GM13976 (cell line): ENCODE measurements at regions not wholly inside any gene's neighbourhood (a gene's known extent, or its start where the extent isn't known, plus 50 kb on each side); places are given as distances from the start of the nearest gene placed in this dataset.

ENCODE experiments used
- DNase-seq: peaks from one replicate; pipeline ENCODE4 v3.0.0; 2012; ENCODE audit warnings: low spot score
- in situ Hi-C: fragments of 300-500 bp; cut with MboI; formaldehyde crosslinking; loops from one replicate; pipeline ENCODE4 v1.12.0; 2022; ENCODE audit warnings: low sequenced_read_pairs, mixed read lengths, inconsistent platforms; ENCODE audit not compliant: unreplicated experiment
- TF ChIP-seq, protein P1 (sequence below): IDR thresholded peaks from 2 replicates; pipeline ENCODE4 v1.5.1; 2012; ENCODE audit warnings: borderline replicate concordance, mild to moderate bottlenecking; ENCODE audit not compliant: insufficient read depth; ENCODE audit errors: extremely low read depth, missing control alignments, control extremely low read depth

DNA sequence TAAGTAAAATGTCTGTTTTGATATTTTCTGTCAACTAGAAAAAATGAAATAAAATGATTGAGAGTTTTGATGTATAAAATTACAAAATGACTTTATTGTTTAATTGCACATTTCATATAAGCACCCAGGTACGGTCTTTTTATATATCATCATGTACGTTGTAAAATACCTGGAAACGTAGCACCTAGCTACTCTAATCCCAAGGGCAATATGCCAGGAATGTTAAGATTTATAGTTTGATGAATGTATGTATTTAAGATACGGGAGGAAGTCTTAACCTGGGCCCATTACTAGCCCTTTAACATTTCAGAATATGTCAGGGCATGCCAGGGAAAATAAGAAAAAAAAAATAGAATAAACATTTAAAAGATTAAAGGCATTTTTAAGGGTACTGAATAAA, 490.9 kb upstream of the NRSN1 start:
- TF ChIP-seq, protein P1, sequence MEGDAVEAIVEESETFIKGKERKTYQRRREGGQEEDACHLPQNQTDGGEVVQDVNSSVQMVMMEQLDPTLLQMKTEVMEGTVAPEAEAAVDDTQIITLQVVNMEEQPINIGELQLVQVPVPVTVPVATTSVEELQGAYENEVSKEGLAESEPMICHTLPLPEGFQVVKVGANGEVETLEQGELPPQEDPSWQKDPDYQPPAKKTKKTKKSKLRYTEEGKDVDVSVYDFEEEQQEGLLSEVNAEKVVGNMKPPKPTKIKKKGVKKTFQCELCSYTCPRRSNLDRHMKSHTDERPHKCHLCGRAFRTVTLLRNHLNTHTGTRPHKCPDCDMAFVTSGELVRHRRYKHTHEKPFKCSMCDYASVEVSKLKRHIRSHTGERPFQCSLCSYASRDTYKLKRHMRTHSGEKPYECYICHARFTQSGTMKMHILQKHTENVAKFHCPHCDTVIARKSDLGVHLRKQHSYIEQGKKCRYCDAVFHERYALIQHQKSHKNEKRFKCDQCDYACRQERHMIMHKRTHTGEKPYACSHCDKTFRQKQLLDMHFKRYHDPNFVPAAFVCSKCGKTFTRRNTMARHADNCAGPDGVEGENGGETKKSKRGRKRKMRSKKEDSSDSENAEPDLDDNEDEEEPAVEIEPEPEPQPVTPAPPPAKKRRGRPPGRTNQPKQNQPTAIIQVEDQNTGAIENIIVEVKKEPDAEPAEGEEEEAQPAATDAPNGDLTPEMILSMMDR, result no peak
- no peak for DNase-seq
- in situ Hi-C loops, result no loop called here

DNA sequence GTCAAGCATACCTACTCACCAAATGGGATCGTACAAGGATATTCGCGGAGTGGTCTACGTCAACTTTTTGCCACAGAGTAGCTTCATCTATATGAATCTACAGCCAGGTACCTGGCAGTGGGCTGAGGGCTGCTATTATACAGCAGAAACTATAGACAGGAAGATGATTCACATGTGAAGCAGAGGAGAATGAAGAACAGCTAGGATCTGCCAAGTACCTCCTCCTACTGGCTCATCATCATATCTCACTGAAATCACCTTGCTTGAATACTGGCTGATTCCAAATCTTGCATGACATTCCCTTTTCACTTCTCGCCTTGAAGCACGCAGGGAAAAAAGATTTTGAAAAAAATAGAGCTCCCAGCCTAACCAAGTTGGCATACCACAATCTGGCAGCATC, 488.7 kb upstream of the NRSN1 start:
- in situ Hi-C loops, result no loop called here
- no peak for DNase-seq
- TF ChIP-seq, protein P1, result no peak

DNA sequence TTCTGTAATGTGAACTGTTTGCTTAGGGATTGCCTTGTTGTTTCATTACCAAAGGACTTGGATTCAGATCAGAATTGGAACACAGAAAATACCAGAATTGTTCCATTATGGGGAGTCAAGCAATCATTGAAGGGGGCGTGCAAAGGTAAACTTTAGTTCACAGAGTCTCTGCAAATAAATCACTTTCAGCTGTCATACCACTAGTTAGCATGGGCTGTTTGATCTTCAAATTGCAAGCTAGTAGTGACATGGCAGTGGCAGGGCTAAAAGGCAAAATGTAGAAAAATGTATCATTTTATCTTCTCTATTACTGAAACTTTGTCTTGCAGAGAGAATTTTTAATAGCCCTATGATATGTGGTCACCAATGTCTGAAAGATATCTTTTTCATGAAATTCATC, 483.2 kb upstream of the NRSN1 start:
- in situ Hi-C loops, result no loop called here
- no peak for DNase-seq
- TF ChIP-seq, protein P1, result no peak

DNA sequence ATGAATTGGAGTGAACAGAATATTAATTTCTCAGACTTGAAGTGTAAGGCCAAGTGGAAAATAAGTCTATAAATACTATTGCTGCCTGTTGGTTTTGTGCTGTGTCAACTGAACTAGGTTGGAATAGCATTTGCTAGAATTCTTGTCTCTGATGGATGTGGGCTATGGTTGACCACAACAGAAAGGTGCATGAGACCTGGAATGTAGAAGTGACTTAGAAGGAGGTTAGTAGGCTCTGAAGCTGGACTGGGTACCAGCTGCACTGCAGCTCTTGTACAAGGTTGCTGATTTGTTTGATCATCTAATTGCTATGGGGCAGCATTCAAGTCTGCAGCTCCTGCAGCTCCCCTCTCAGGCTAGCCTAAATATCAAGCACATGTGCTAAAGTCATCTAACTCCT, 479.0 kb upstream of the NRSN1 start:
- in situ Hi-C loops, result no loop called here
- TF ChIP-seq, protein P1, result no peak
- DNase-seq, result no peak

DNA sequence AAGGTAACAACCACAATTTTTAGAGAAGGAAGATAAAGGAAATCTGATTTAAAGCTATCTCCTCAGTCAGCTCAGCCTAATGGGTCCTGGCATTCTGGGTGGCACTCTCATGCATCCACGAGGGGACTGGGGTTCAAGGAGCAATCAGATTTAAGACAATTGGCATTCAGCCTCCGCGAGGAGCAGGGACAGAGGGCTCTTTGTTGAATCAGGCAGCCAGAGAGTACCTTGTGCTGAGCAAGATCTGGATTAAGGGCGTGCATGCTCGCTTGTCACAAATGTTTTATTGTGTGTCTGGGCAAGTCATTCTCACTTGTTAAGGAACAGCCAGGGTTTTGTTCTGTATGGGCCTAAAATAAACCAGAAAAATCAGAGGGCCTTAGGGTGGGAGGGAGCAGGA, 475.3 kb upstream of the NRSN1 start:
- in situ Hi-C loops, result no loop called here
- no peak for DNase-seq
- TF ChIP-seq, protein P1, result no peak

DNA sequence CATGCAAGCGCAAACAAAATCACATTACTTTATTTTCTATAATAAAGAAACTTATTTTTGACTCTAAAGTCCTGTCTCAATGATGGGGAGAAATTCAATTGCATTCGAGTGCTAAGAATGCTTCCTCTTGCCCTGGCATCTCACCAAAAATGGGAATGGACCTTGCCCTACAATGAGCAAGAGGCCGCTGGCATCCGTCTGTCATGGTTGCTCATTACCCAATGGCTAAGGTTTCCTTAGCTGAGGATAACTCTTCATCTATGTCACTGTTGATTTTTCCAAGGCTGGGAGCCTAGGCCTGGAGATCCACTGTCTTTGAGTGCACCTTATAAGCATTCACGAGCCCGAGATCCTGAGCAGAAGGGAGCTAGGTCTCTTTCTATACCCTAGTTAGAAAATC, 471.3 kb upstream of the NRSN1 start:
- TF ChIP-seq, protein P1, result no peak

DNA sequence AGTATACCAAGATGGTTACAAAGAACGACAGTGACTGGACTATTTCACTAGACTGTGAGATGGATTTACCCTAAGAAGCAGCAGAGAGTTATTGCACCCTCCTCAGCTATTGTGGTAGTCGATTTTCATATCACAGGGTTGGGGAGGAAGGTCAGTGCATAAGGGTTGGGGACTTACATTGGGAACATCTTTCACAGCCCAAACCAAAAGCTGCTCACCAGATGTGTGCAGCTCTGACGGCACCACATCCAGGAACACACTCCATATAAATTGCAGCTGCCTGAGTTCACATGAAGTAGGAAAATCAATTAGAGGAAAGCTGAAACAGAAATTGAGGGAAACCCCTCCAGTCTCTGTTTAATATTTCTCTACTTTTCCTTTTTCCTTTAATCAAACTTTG, 470.5 kb upstream of the NRSN1 start:
- TF ChIP-seq, protein P1, result no peak
- in situ Hi-C loops, result no loop called here
- no peak for DNase-seq

More for the DNA sequence above, 471.3 kb upstream of the NRSN1 start:
- in situ Hi-C loops, result no loop called here
- DNase-seq, result no peak
